Natural killer cell (primary cell): ENCODE measurements at regions not wholly inside any gene's neighbourhood (a gene's known extent, or its start where the extent isn't known, plus 50 kb on each side); places are given as distances from the start of the nearest gene placed in this dataset.

Experiments used
- ATAC-seq, 3 donors: fragments of 150-1000 bp in 2 of 3; fragments of 200-7000 bp in 1 of 3; cut with Tn5 transposase; 1 replicate in 1 of 3; 2 replicates in 2 of 3; pipeline ENCODE4 v1.10.0; 2021; ENCODE audit warnings: mild to moderate bottlenecking in 2 of 3, moderate library complexity in 2 of 3
- DNase-seq, 2 donors: peaks; one replicate each; pipeline versions ENCODE4 v3.0.0 to v3.0.0-alpha.2; 2013 to 2021; ENCODE audit warnings: mixed read lengths in 1 of 2
- H3K27ac ChIP-seq: one replicate; pipeline ENCODE4 v1.5.1; 2013; ENCODE audit warnings: mild to moderate bottlenecking, low read length
- H3K27me3 ChIP-seq: one replicate; pipeline ENCODE4 v1.6.1; 2013; ENCODE audit warnings: low read length; ENCODE audit not compliant: control insufficient read depth, insufficient read depth
- H3K36me3 ChIP-seq: one replicate; pipeline ENCODE4 v1.6.1; 2013; ENCODE audit warnings: low read length; ENCODE audit not compliant: control insufficient read depth, insufficient read depth
- H3K4me1 ChIP-seq: one replicate; pipeline ENCODE4 v1.6.1; 2013; ENCODE audit warnings: low read length; ENCODE audit not compliant: control insufficient read depth, insufficient read depth
- H3K4me3 ChIP-seq: one replicate; pipeline ENCODE4 v1.5.1; 2013; ENCODE audit warnings: low read length
- H3K9me3 ChIP-seq: one replicate; pipeline ENCODE4 v1.6.1; 2013; ENCODE audit warnings: low read length; ENCODE audit not compliant: control insufficient read depth, insufficient read depth
- H3K27ac Mint-ChIP-seq, 2 donors: one replicate each; pipeline ENCODE4 v1.8.0; 2022; ENCODE audit warnings: mild to moderate bottlenecking in 2 of 2, mixed read lengths in 2 of 2, moderate library complexity in 1 of 2
- H3K27me3 Mint-ChIP-seq, 2 donors: one replicate each; pipeline ENCODE4 v1.8.0; 2022; ENCODE audit warnings: low read depth in 2 of 2, mixed read lengths in 2 of 2
- H3K36me3 Mint-ChIP-seq: one replicate; pipeline ENCODE4 v1.8.0; 2022; ENCODE audit warnings: mixed read lengths
- H3K4me1 Mint-ChIP-seq, 2 donors: one replicate each; pipeline ENCODE4 v1.8.0; 2022; ENCODE audit warnings: mixed read lengths in 2 of 2
- H3K4me3 Mint-ChIP-seq: one replicate; pipeline ENCODE4 v1.8.0; 2022; ENCODE audit warnings: mild to moderate bottlenecking, moderate library complexity, mixed read lengths
- H3K9me3 Mint-ChIP-seq, 2 donors: one replicate each; pipeline ENCODE4 v1.8.0; 2022; ENCODE audit warnings: mixed read lengths in 2 of 2
- CTCF ChIP-seq: fragments of 200-600 bp; IDR thresholded peaks from one replicate; pipeline ENCODE4 v1.8.0; 2022; ENCODE audit warnings: antibody characterized with exemption
- WGBS: methylation state at CpG from one replicate; pipeline ENCODE4 v1.1.7; 2013; ENCODE audit warnings: missing lambda C conversion rate; ENCODE audit not compliant: insufficient coverage; 5-methylcytosine and 5-hydroxymethylcytosine counted together
- intact Hi-C: fragments of 100-400 bp; cut with micrococcal nuclease; formaldehyde crosslinking; loops from one replicate; pipeline ENCODE4 v1.14.2; 2022

- Histone ChIP-seq H3K27me3 (no peaks in the 10 kb centered on the region), H3K4me3 (no peak overlapping the region), H3K9me3 (no peaks in the 10 kb centered on the region), H3K36me3 (no peaks in the 10 kb centered on the region), H3K27ac (no peak overlapping the region), H3K4me1 (no peaks in the 10 kb centered on the region)
- 82% methylated on average over 11 of the region's 11 CpGs for WGBS
- no peaks in the 10 kb centered on the region for H3K36me3 Mint-ChIP-seq
- ATAC-seq (no peak), DNase-seq (no peak)
- intact Hi-C loops, result no loop called here
- H3K27ac Mint-ChIP-seq, result no peak overlapping the region
- H3K27me3 Mint-ChIP-seq, result no peaks in the 10 kb centered on the region
- no peaks in the 10 kb centered on the region for H3K9me3 Mint-ChIP-seq
- no peak overlapping the region for H3K4me3 Mint-ChIP-seq
- no peak for TF ChIP-seq CTCF
- no peaks in the 10 kb centered on the region for H3K4me1 Mint-ChIP-seq
Observed at GRCh38 chr19:29016926-29017760, 195.8 kb downstream of the UQCRFS1 start.

- no peak for TF ChIP-seq CTCF
- no peaks in the 10 kb centered on the region for H3K9me3 ChIP-seq
- DNase-seq (no peak), ATAC-seq (no peak)
- 82% methylated on average over 2 of the region's 2 CpGs for WGBS
- H3K27me3 ChIP-seq, result no peaks in the 10 kb centered on the region
- no peaks in the 10 kb centered on the region for H3K36me3 ChIP-seq
- no peaks in the 10 kb centered on the region for H3K4me1 Mint-ChIP-seq
- no peak overlapping the region for H3K4me3 Mint-ChIP-seq
- no peaks in the 10 kb centered on the region for H3K9me3 Mint-ChIP-seq
- H3K27ac Mint-ChIP-seq, result no peak overlapping the region
- H3K27ac ChIP-seq, result no peak overlapping the region
- H3K4me3 ChIP-seq, result no peak overlapping the region
- H3K4me1 ChIP-seq, result no peaks in the 10 kb centered on the region
- H3K36me3 Mint-ChIP-seq, result no peaks in the 10 kb centered on the region
- no peaks in the 10 kb centered on the region for H3K27me3 Mint-ChIP-seq
- intact Hi-C loops, result no loop called here
Observed at GRCh38 chr19:29016353-29016752, 196.6 kb downstream of the UQCRFS1 start.

GRCh38 chr19:29015569-29015968 lies 197.4 kb downstream of the UQCRFS1 start:
- H3K4me1 Mint-ChIP-seq, result no peaks in the 10 kb centered on the region
- Histone ChIP-seq H3K4me1 (no peaks in the 10 kb centered on the region), H3K27ac (no peak overlapping the region), H3K36me3 (no peaks in the 10 kb centered on the region), H3K27me3 (no peaks in the 10 kb centered on the region), H3K9me3 (no peaks in the 10 kb centered on the region), H3K4me3 (no peak overlapping the region)
- DNase-seq (no peak), ATAC-seq (no peak)
- H3K27me3 Mint-ChIP-seq, result no peaks in the 10 kb centered on the region
- H3K9me3 Mint-ChIP-seq, result no peaks in the 10 kb centered on the region
- no peak overlapping the region for H3K27ac Mint-ChIP-seq
- TF ChIP-seq CTCF, result no peak
- no peaks in the 10 kb centered on the region for H3K36me3 Mint-ChIP-seq
- H3K4me3 Mint-ChIP-seq, result no peak overlapping the region
- intact Hi-C loops, result no loop called here

GRCh38 chr19:29014857-29015436 lies 198.0 kb downstream of the UQCRFS1 start:
- WGBS, result 76% methylated on average over 14 of the region's 14 CpGs

More at GRCh38 chr19:29014857-29015436, 198.0 kb downstream of the UQCRFS1 start:
- Mint-ChIP-seq H3K4me3 (no peak overlapping the region), H3K27me3 (no peaks in the 10 kb centered on the region), H3K9me3 (no peaks in the 10 kb centered on the region), H3K36me3 (no peaks in the 10 kb centered on the region), H3K4me1 (no peaks in the 10 kb centered on the region), H3K27ac (no peak overlapping the region)
- no peak overlapping the region for H3K4me3 ChIP-seq
- no peak for ATAC-seq
- DNase-seq, result no peak
- TF ChIP-seq CTCF, result no peak
- no peak overlapping the region for H3K27ac ChIP-seq
- H3K27me3 ChIP-seq, result no peaks in the 10 kb centered on the region
- intact Hi-C loops, result no loop called here
- no peaks in the 10 kb centered on the region for H3K4me1 ChIP-seq
- no peaks in the 10 kb centered on the region for H3K9me3 ChIP-seq
- no peaks in the 10 kb centered on the region for H3K36me3 ChIP-seq
